ENCODE measurements at regions not wholly inside any gene's neighbourhood (a gene's known extent, or its start where the extent isn't known, plus 50 kb on each side); places are given as distances from the start of the nearest gene placed in this dataset.

- no peak for TF ChIP-seq CTCF (IDR thresholded peaks at IDR 0.05; ENCODE audit: poor library complexity, severe bottlenecking)
- no peak for TF ChIP-seq SMC3 (conservative IDR thresholded peaks at IDR 0.05; ENCODE audit: poor library complexity)
- TF ChIP-seq POLR2AphosphoS5 (IDR thresholded peaks at IDR 0.05): no peak
- TF ChIP-seq REST (IDR thresholded peaks at IDR 0.05; ENCODE audit: borderline replicate concordance): no peak
- TF ChIP-seq EZH2 (IDR thresholded peaks at IDR 0.05; ENCODE audit: borderline replicate concordance, insufficient read depth, low read length, poor library complexity, severe bottlenecking): no peak
- TF ChIP-seq EP300 (conservative IDR thresholded peaks at IDR 0.05; ENCODE audit: poor library complexity, severe bottlenecking): no peak
- TF ChIP-seq MXI1 (conservative IDR thresholded peaks at IDR 0.05; ENCODE audit: poor library complexity, severe bottlenecking): no peak
- no peak for TF ChIP-seq TAF1 (IDR thresholded peaks at IDR 0.05; ENCODE audit: low read depth)
Observed at GRCh38 chr16:63038397-63039106, 1002.3 kb upstream of the CDH8 start.
